ENCODE measurements at regions not wholly inside any gene's neighbourhood (a gene's known extent, or its start where the extent isn't known, plus 50 kb on each side); places are given as distances from the start of the nearest gene placed in this dataset.

- TF ChIP-seq EP300 (IDR thresholded peaks at IDR 0.05; ENCODE audit: borderline replicate concordance) (no peak), TAF1 (IDR thresholded peaks at IDR 0.05; ENCODE audit: low read depth) (no peak), TEAD4 (IDR thresholded peaks at IDR 0.05) (no peak), TCF12 (IDR thresholded peaks at IDR 0.05; ENCODE audit: low read depth) (no peak), YY1 (IDR thresholded peaks at IDR 0.05; ENCODE audit: low read depth) (no peak), USF1 (IDR thresholded peaks at IDR 0.05) (no peak), REST (IDR thresholded peaks at IDR 0.05; ENCODE audit: low read depth) (no peak), CREB1 (IDR thresholded peaks at IDR 0.05; ENCODE audit: low read depth) (no peak), RAD21 (IDR thresholded peaks at IDR 0.05; ENCODE audit: low read depth) (no peak), CEBPB (IDR thresholded peaks at IDR 0.05) (no peak), EGR1 (IDR thresholded peaks at IDR 0.05) (no peak), ZBTB7A (IDR thresholded peaks at IDR 0.05; ENCODE audit: low read depth) (no peak), NFIC (IDR thresholded peaks at IDR 0.05) (no peak), FOXM1 (IDR thresholded peaks at IDR 0.05; ENCODE audit: borderline replicate concordance, low read depth) (no peak)
These were observed 128.1 kb downstream of the KCNJ2 start for GRCh38 chr17:70297397-70297796.

- TF ChIP-seq CEBPB (IDR thresholded peaks at IDR 0.05) (no peak), REST (IDR thresholded peaks at IDR 0.05; ENCODE audit: low read depth) (no peak), EGR1 (IDR thresholded peaks at IDR 0.05) (no peak), MAX (IDR thresholded peaks at IDR 0.05) (no peak), USF1 (IDR thresholded peaks at IDR 0.05) (no peak)
These were observed 129.7 kb downstream of the KCNJ2 start for GRCh38 chr17:70298929-70299531.

- TF ChIP-seq EGR1 (IDR thresholded peaks at IDR 0.05) (no peak), MAX (IDR thresholded peaks at IDR 0.05) (no peak), TEAD4 (IDR thresholded peaks at IDR 0.05) (no peak)
These were observed 138.3 kb downstream of the KCNJ2 start for GRCh38 chr17:70307430-70308225.

- no peak for TF ChIP-seq MAX (IDR thresholded peaks at IDR 0.05)
- TF ChIP-seq TEAD4 (IDR thresholded peaks at IDR 0.05), result no peak
- no peak for TF ChIP-seq EGR1 (IDR thresholded peaks at IDR 0.05)
- no peak for TF ChIP-seq TAF1 (IDR thresholded peaks at IDR 0.05; ENCODE audit: low read depth)
- TF ChIP-seq CREB1 (IDR thresholded peaks at IDR 0.05; ENCODE audit: low read depth), result no peak
- no peak for TF ChIP-seq TCF12 (IDR thresholded peaks at IDR 0.05; ENCODE audit: low read depth)
- no peak for TF ChIP-seq EP300 (IDR thresholded peaks at IDR 0.05; ENCODE audit: borderline replicate concordance)
- no peak for TF ChIP-seq YY1 (IDR thresholded peaks at IDR 0.05; ENCODE audit: low read depth)
- TF ChIP-seq FOXM1 (IDR thresholded peaks at IDR 0.05; ENCODE audit: borderline replicate concordance, low read depth), result no peak
- TF ChIP-seq ZBTB7A (IDR thresholded peaks at IDR 0.05; ENCODE audit: low read depth), result no peak
- TF ChIP-seq NFIC (IDR thresholded peaks at IDR 0.05), result no peak
- TF ChIP-seq RAD21 (IDR thresholded peaks at IDR 0.05; ENCODE audit: low read depth), result no peak
- no peak for TF ChIP-seq REST (IDR thresholded peaks at IDR 0.05; ENCODE audit: low read depth)
- no peak for TF ChIP-seq CEBPB (IDR thresholded peaks at IDR 0.05)
- no peak for TF ChIP-seq USF1 (IDR thresholded peaks at IDR 0.05)
These were observed 139.3 kb downstream of the KCNJ2 start for GRCh38 chr17:70308618-70309017.
